T-helper 2 cell treated with Interferon-gamma antibody and Interleukin-4, amounts not matched to agents 5 μg/mL and 100 μg/mL, for 36 hours (primary cell): ENCODE measurements at regions not wholly inside any gene's neighbourhood (a gene's known extent, or its start where the extent isn't known, plus 50 kb on each side); places are given as distances from the start of the nearest gene placed in this dataset.

ENCODE experiments used
- DNase-seq: peaks from one replicate; pipeline ENCODE4 v3.0.0; 2021; ENCODE audit warnings: low spot score
- H3K27ac Mint-ChIP-seq: one replicate; pipeline ENCODE4 v1.8.0; 2021; ENCODE audit warnings: mild to moderate bottlenecking, mixed read lengths
- H3K27me3 Mint-ChIP-seq: one replicate; pipeline ENCODE4 v1.8.0; 2021; ENCODE audit warnings: low read depth, mixed read lengths
- H3K36me3 Mint-ChIP-seq: one replicate; pipeline ENCODE4 v1.8.0; 2021; ENCODE audit warnings: low read depth, mixed read lengths
- H3K4me1 Mint-ChIP-seq: one replicate; pipeline ENCODE4 v1.8.0; 2021; ENCODE audit warnings: low read depth, mixed read lengths
- H3K4me3 Mint-ChIP-seq: one replicate; pipeline ENCODE4 v1.8.0; 2022; ENCODE audit warnings: mild to moderate bottlenecking, moderate library complexity, mixed read lengths
- H3K9me3 Mint-ChIP-seq: one replicate; pipeline ENCODE4 v1.8.0; 2021; ENCODE audit warnings: mixed read lengths

DNA sequence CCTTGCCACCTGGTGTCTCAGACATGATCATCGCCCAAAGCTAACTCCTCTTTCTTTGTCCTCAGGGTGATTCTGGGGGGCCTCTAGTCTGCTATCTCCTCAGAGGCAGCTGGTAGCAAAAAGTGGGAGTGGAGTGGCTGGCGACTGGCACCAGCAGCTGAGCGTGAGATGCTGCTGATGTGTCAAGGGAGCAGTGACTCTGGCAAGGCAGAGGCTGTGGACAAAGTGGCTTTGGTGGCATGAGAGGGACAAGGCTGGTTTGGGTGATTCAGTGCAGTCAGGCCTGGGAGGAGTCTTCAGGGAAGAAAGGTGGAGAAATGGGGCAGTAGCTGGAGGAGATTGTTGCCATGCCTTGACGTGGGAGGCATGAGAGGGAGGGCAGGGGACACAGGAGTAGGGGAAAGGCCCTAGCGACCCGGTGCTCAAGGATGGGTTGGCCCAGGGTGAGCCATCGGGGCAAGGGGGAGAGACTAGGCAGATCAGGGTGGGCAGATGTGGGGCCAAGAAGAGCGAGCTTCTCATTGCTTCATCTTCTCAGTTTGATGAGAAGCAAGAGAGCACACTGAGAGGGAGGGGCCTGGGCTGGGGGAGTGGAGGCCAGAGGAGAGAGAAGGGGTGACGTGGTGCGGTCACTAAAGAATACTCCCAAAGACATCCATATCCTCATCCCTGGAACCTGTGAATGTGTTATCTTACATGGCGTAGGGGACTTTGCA lies 64.2 kb upstream of the SPTLC1 start:
- Mint-ChIP-seq H3K4me3 (no peak overlapping the region), H3K27ac (no peak overlapping the region), H3K9me3 (no peaks in the 10 kb centered on the region), H3K27me3 (peaks cover 7% of the 10 kb centered on the region), H3K36me3 (no peaks in the 10 kb centered on the region), H3K4me1 (no peaks in the 10 kb centered on the region)
- no peak for DNase-seq

DNA sequence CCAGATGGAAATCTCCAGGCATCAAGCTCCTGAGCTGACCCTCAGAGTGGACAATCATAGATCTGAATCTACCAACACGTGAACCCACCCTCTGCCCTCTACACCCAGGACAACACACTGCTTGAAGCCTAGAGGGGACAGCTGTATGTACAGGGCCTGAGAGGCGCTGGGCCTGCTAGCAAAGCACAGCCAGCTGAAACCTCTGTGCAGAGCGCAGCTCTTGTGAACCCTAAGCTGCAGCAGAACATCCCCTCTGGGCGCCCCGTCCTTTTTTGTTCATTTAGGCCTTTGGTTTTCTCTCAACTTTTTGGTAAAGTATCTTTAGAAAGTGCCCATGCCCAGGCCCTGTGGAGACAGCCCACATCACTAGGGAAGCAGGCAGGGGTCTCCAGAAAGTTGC lies 62.4 kb upstream of the SPTLC1 start:
- Mint-ChIP-seq H3K27me3 (peaks cover 6% of the 10 kb centered on the region), H3K27ac (no peak overlapping the region), H3K4me1 (no peaks in the 10 kb centered on the region), H3K36me3 (no peaks in the 10 kb centered on the region), H3K9me3 (peaks cover 6% of the 10 kb centered on the region), H3K4me3 (no peak overlapping the region)
- DNase-seq = no peak

DNA sequence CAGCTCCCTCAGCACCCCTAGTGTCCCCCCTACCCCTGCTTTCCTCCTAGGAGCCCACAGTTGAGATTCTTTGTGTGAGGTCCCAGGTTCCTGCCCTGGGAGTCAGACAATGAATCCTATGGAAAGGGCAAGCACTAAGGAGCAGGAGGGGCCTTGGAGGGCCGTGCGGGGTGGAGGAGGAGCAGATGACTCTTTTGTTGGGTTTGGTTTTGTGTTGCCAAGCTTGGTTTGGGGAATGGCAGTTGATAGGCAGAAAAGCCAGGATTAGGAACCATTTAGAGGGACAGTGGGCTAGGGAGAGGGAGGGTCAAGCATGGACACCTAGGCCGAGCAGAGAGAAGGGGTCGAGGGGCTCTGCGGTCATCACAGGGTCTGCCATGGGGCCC lies 61.6 kb upstream of the SPTLC1 start:
- Mint-ChIP-seq H3K4me3 (no peak overlapping the region), H3K4me1 (no peaks in the 10 kb centered on the region), H3K36me3 (no peaks in the 10 kb centered on the region), H3K27me3 (peaks cover 6% of the 10 kb centered on the region), H3K9me3 (peaks cover 6% of the 10 kb centered on the region), H3K27ac (no peak overlapping the region)
- DNase-seq = no peak

DNA sequence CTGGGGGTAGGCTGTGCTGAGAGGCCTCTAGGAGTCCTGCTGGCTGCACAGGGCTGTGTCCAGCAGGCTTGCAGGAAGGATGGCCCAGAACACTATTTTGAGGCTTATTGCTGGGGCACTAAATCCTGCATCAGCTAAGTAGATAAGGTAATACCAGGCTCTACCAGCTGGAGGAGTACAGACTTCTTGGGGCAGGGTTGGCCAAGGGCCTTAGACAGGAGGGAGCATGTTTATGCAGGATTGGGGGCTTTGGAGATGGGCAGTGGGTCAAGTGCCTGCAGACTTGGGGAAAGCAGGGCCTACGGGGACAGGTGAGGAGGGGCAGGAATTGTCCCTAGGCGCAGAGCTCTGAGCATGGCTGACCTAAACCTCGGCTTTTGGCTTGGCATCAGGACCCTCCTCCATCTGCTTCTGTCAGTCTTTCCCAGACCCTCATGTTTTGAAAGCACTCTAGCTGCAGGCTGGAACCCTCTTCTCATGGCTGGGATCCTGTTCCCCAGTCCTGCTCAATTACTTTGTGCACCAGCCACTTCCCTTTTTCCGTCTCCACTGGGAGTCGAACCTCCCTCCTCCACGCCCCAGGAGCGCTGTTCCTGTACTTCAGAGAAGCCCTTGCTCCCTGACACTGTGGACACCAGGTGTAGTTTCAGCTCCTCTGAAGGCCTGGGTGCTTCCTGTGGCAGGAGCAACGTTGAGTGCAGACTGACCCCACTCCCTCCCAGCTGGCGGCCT lies 61.0 kb upstream of the SPTLC1 start:
- H3K4me3 Mint-ChIP-seq = no peak overlapping the region
- H3K4me1 Mint-ChIP-seq = no peaks in the 10 kb centered on the region
- H3K27me3 Mint-ChIP-seq = peaks cover 6% of the 10 kb centered on the region
- DNase-seq = no peak
- no peaks in the 10 kb centered on the region for H3K36me3 Mint-ChIP-seq
- peaks cover 6% of the 10 kb centered on the region for H3K9me3 Mint-ChIP-seq
- H3K27ac Mint-ChIP-seq = no peak overlapping the region

DNA sequence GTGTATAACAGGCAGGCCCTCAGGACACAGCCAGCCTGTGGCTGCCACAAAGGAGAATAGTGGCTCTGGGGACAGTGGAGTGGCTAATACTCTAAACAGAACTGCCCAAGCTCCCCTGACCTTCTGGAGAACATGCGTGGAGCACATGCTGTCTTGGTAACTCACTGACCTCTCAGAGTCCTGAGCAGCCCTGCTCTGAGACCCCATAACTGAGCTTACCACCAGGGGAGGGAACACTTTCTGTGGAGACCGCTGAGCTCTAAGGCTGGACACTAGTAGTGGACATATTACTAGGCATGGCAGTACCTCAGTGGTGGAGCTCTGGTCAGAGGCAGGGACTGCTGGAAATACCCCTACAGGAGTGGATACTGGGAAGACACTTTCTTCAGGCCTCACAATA lies 60.2 kb upstream of the SPTLC1 start:
- no peak for DNase-seq
- no peaks in the 10 kb centered on the region for H3K36me3 Mint-ChIP-seq
- H3K27me3 Mint-ChIP-seq = peaks cover 6% of the 10 kb centered on the region
- no peak overlapping the region for H3K4me3 Mint-ChIP-seq
- peaks cover 6% of the 10 kb centered on the region for H3K9me3 Mint-ChIP-seq
- no peak overlapping the region for H3K27ac Mint-ChIP-seq
- H3K4me1 Mint-ChIP-seq = no peaks in the 10 kb centered on the region

DNA sequence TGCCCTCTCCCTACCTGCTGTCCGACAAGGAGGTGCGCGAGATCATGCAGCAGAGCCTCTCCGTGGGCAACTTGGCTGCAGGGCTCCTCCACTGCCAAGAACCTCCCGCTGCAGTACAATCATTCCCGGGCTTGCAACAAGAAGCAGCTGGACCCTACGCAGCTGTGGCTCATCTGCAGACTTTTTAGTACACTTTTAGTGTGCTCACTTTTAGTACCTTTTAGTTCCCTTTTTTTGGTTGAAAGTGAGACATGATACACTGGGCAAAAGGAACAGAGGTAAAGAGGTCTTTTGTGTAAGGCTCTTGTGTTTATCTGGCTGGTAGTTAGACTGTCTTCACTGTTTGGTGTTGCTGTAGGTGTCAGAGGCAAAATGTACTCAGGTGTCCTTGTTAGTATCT lies 58.1 kb upstream of the SPTLC1 start:
- Mint-ChIP-seq H3K4me1 (no peaks in the 10 kb centered on the region), H3K27ac (no peak overlapping the region), H3K36me3 (no peaks in the 10 kb centered on the region), H3K4me3 (no peak overlapping the region), H3K9me3 (peaks cover 6% of the 10 kb centered on the region), H3K27me3 (peaks cover 15% of the 10 kb centered on the region)
- no peak for DNase-seq

DNA sequence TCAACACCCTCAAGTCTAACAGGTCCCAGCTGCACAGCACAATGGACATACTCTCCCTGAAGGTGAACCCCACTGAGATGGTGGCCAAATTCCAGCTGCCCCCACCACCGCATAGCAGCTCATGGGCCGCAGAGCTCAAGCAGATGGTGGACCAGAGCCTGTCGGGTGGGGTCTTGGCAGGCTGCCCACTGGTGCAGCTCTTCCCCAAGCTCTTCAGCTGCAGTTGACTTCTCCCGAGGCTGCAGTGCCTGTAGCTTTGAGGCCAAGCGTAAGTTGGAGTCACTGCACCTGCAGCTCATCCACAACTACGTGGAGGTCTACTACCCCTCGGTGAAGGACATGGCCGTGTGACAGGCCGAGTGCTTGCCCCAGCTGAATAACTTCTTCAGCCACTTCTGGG lies 56.6 kb upstream of the SPTLC1 start:
- no peak overlapping the region for H3K27ac Mint-ChIP-seq
- H3K27me3 Mint-ChIP-seq = peaks cover 15% of the 10 kb centered on the region

DNA sequence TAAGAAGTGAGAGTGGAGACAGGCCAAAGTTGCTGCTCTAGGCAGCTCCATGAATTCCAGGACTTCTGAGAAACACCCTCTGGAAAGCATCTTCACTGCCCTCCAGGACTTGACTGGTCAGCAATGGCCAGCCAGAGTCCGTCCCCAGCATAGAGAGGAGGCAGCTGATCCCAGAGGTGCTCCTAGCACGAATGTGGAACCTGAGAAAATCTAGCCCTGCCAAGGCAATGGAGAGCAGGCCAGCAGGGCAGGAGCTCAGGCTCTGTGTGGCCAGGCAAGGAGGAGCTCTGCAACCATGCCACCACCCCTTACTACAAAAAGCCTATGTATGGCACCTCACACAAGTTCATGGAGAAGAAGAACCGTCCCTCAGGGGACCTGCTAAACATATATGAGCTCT lies 56.1 kb upstream of the SPTLC1 start:
- no peak overlapping the region for H3K27ac Mint-ChIP-seq
- no peak overlapping the region for H3K4me3 Mint-ChIP-seq
- peaks cover 15% of the 10 kb centered on the region for H3K27me3 Mint-ChIP-seq
- H3K9me3 Mint-ChIP-seq = peaks cover 6% of the 10 kb centered on the region
- no peaks in the 10 kb centered on the region for H3K4me1 Mint-ChIP-seq
- no peaks in the 10 kb centered on the region for H3K36me3 Mint-ChIP-seq
- no peak for DNase-seq

More for the DNA sequence above, 56.6 kb upstream of the SPTLC1 start:
- Mint-ChIP-seq H3K36me3 (no peaks in the 10 kb centered on the region), H3K4me1 (no peaks in the 10 kb centered on the region), H3K9me3 (peaks cover 6% of the 10 kb centered on the region), H3K4me3 (no peak overlapping the region)
- no peak for DNase-seq

DNA sequence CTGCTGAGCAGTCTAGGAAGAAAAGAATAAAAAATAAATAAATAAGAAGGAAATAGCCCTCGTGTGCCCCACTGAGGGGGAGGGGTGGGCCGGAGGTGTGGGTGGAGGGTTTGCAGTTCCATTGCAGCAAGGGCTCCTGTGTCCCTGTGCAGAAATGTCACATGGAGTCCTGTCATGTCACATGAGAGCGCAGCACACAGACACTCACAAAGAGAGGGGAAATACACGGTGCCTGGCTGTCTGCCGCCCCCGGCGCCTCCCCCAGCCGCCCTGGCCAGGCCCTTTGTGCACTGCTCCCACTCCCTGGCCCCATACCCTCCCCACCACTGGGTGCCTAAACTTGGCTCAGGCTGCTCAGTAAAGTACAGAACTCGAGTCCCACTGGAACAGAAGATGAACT lies 55.6 kb upstream of the SPTLC1 start:
- no peak for DNase-seq
- Mint-ChIP-seq H3K27me3 (peaks cover 15% of the 10 kb centered on the region), H3K36me3 (no peaks in the 10 kb centered on the region), H3K9me3 (peaks cover 6% of the 10 kb centered on the region), H3K27ac (no peak overlapping the region), H3K4me1 (no peaks in the 10 kb centered on the region), H3K4me3 (no peak overlapping the region)

DNA sequence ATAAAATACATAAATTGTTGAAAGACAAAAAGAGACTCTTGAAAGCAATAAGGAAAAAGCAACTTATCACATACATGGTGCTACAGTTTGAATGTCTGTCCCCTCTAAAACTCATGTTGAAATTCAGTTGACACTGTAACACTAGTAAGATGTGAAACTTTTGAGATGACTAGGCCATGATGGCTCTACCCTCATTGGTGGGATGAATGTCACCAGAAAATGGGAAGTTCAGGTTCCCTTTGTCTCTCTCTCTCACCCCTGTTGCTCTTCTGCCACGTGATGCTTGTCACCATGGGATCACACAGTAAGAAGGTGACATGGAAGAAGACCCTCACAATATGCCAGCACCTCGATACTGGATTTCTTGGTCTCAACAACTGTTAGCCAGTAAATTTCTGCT lies 50.3 kb upstream of the SPTLC1 start:
- H3K27me3 Mint-ChIP-seq = peaks cover 9% of the 10 kb centered on the region
- H3K27ac Mint-ChIP-seq = no peak overlapping the region
- no peak overlapping the region for H3K4me3 Mint-ChIP-seq
- H3K4me1 Mint-ChIP-seq = peaks cover 3% of the 10 kb centered on the region
- peaks cover 1% of the 10 kb centered on the region for H3K36me3 Mint-ChIP-seq
- no peak for DNase-seq
- peaks cover 14% of the 10 kb centered on the region for H3K9me3 Mint-ChIP-seq
